ENCODE measurements at regions not wholly inside any gene's neighbourhood (a gene's known extent, or its start where the extent isn't known, plus 50 kb on each side); places are given as distances from the start of the nearest gene placed in this dataset.

- WGBS, result 91% methylated on average over 6 of the region's 6 CpGs
- Histone ChIP-seq H3K27me3 (replicated peaks; ENCODE audit: insufficient read depth) (no peaks in the 10 kb centered on the region), H3K4me3 (no peak overlapping the region), H3K36me3 (no peaks in the 10 kb centered on the region), H3K27ac (no peak overlapping the region), H3K9me3 (no peaks in the 10 kb centered on the region), H3K4me1 (replicated peaks) (no peaks in the 10 kb centered on the region)
- TF ChIP-seq CTCF (IDR thresholded peaks at IDR 0.05), result no peak
- TF ChIP-seq POLR2A (IDR thresholded peaks at IDR 0.05), result no peak
- no peak for TF ChIP-seq POLR2AphosphoS5 (IDR thresholded peaks at IDR 0.05)
- no peak for DNase-seq (ENCODE audit: low spot score)
- intact Hi-C loops (cut with DNase I), result no loop called here
These were observed 74.4 kb upstream of the RIPOR2 start for GRCh38 chr6:25010176-25010575.

- WGBS, result 93% methylated on average over 3 of the region's 3 CpGs
- no peak for DNase-seq (ENCODE audit: low spot score)
- Histone ChIP-seq H3K4me1 (replicated peaks) (no peaks in the 10 kb centered on the region), H3K9me3 (no peaks in the 10 kb centered on the region), H3K27ac (no peak overlapping the region), H3K36me3 (no peaks in the 10 kb centered on the region), H3K27me3 (replicated peaks; ENCODE audit: insufficient read depth) (no peaks in the 10 kb centered on the region), H3K4me3 (no peak overlapping the region)
- TF ChIP-seq POLR2AphosphoS5 (IDR thresholded peaks at IDR 0.05) (no peak), POLR2A (IDR thresholded peaks at IDR 0.05) (no peak), CTCF (IDR thresholded peaks at IDR 0.05) (no peak)
- intact Hi-C loops (cut with DNase I), result no loop called here
These were observed 75.3 kb upstream of the RIPOR2 start for GRCh38 chr6:25010902-25011625.

GRCh38 chr6:25012657-25013056 lies 76.9 kb upstream of the RIPOR2 start:
- DNase-seq (ENCODE audit: low spot score), result no peak
- H3K27me3 ChIP-seq (replicated peaks; ENCODE audit: insufficient read depth), result no peaks in the 10 kb centered on the region
- H3K4me1 ChIP-seq (replicated peaks), result no peaks in the 10 kb centered on the region
- H3K36me3 ChIP-seq, result no peaks in the 10 kb centered on the region
- H3K4me3 ChIP-seq, result no peak overlapping the region
- WGBS, result 50% methylated on average over 2 of the region's 2 CpGs
- H3K27ac ChIP-seq, result no peak overlapping the region
- intact Hi-C loops (cut with DNase I), result no loop called here
- TF ChIP-seq CTCF (IDR thresholded peaks at IDR 0.05) (no peak), POLR2A (IDR thresholded peaks at IDR 0.05) (no peak), POLR2AphosphoS5 (IDR thresholded peaks at IDR 0.05) (no peak)
- H3K9me3 ChIP-seq, result no peaks in the 10 kb centered on the region

GRCh38 chr6:25013246-25013645 lies 77.5 kb upstream of the RIPOR2 start:
- H3K9me3 ChIP-seq, result no peaks in the 10 kb centered on the region
- DNase-seq (ENCODE audit: low spot score), result no peak
- H3K36me3 ChIP-seq, result no peaks in the 10 kb centered on the region
- 82% methylated on average over 4 of the region's 4 CpGs for WGBS
- H3K27ac ChIP-seq, result no peak overlapping the region
- intact Hi-C loops (cut with DNase I), result no loop called here
- no peak overlapping the region for H3K4me3 ChIP-seq
- no peaks in the 10 kb centered on the region for H3K4me1 ChIP-seq (replicated peaks)
- no peaks in the 10 kb centered on the region for H3K27me3 ChIP-seq (replicated peaks; ENCODE audit: insufficient read depth)
- no peak for TF ChIP-seq CTCF (IDR thresholded peaks at IDR 0.05)

- Histone ChIP-seq H3K4me1 (replicated peaks) (no peaks in the 10 kb centered on the region), H3K9me3 (no peaks in the 10 kb centered on the region), H3K36me3 (no peaks in the 10 kb centered on the region), H3K27ac (no peak overlapping the region), H3K27me3 (replicated peaks; ENCODE audit: insufficient read depth) (no peaks in the 10 kb centered on the region), H3K4me3 (no peak overlapping the region)
- intact Hi-C loops (cut with DNase I), result no loop called here
- DNase-seq (ENCODE audit: low spot score), result no peak
- TF ChIP-seq POLR2AphosphoS5 (IDR thresholded peaks at IDR 0.05), result no peak
- TF ChIP-seq CTCF (IDR thresholded peaks at IDR 0.05), result no peak
- WGBS, result 78% methylated on average over 3 of the region's 3 CpGs
These were observed 78.6 kb upstream of the RIPOR2 start for GRCh38 chr6:25014369-25014768.
